ENCODE measurements at regions not wholly inside any gene's neighbourhood (a gene's known extent, or its start where the extent isn't known, plus 50 kb on each side); places are given as distances from the start of the nearest gene placed in this dataset.
"Not testable (repeated sequence)": the region's sequence is repeated elsewhere in the genome, so short reads cannot be mapped to it uniquely, and the experiment has no call there.

- intact Hi-C loops (cut with DNase I), result no loop called here
These were observed 769.0 kb upstream of the RGMB start for GRCh38 chr5:98004463-98004862.

GRCh38 chr5:98016771-98017170 is 756.7 kb upstream of the RGMB start:
- 64% methylated on average over 2 of the region's 2 CpGs for WGBS
- no peak for TF ChIP-seq CTCF (IDR thresholded peaks at IDR 0.05)
- TF ChIP-seq POLR2A (IDR thresholded peaks at IDR 0.05), result no peak
- TF ChIP-seq POLR2AphosphoS5 (IDR thresholded peaks at IDR 0.05), result no peak
- intact Hi-C loops (cut with DNase I), result no loop called here

More at GRCh38 chr5:98004463-98004862, 769.0 kb upstream of the RGMB start:
- TF ChIP-seq CTCF (IDR thresholded peaks at IDR 0.05) (no peak), POLR2A (IDR thresholded peaks at IDR 0.05) (no peak), POLR2AphosphoS5 (IDR thresholded peaks at IDR 0.05) (no peak)
- Histone ChIP-seq H3K4me1 (replicated peaks) (no peaks in the 10 kb centered on the region), H3K27ac (no peak overlapping the region), H3K4me3 (no peak overlapping the region), H3K9me3 (no peaks in the 10 kb centered on the region), H3K27me3 (replicated peaks; ENCODE audit: insufficient read depth) (no peaks in the 10 kb centered on the region), H3K36me3 (no peaks in the 10 kb centered on the region)
- WGBS, result 91% methylated on average over 3 of the region's 3 CpGs
- DNase-seq (ENCODE audit: low spot score), result no peak

DNA sequence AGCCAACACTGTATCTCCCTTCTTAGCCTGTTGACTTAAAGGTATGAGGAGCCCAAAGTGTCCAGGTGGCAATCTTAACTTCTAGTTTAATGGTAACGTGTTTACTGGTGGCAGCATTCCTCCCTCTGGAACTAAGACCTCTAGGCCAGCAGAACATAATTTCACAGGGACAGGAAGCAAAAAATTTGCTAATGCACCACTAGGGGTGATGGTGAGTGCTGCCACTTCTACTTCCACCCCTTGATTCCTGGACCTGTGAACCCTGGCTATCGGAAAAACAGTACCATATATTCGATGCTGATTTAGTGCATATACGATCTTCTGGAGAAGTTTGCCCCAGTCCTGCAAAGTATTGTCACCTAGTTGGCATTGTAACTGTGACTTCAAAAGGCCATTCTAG is 743.2 kb upstream of the RGMB start:
- H3K4me3 ChIP-seq; DNase-seq (ENCODE audit: low spot score); intact Hi-C loops (cut with DNase I); H3K27me3 ChIP-seq (replicated peaks; ENCODE audit: insufficient read depth); H3K27ac ChIP-seq; H3K4me1 ChIP-seq (replicated peaks); H3K36me3 ChIP-seq; H3K9me3 ChIP-seq: not testable (repeated sequence)
- 92% methylated on average over 4 of the region's 4 CpGs for WGBS

More at GRCh38 chr5:98016771-98017170, 756.7 kb upstream of the RGMB start:
- Histone ChIP-seq H3K27me3 (replicated peaks; ENCODE audit: insufficient read depth) (no peaks in the 10 kb centered on the region), H3K27ac (no peak overlapping the region), H3K4me1 (replicated peaks) (no peaks in the 10 kb centered on the region), H3K4me3 (no peak overlapping the region), H3K9me3 (no peaks in the 10 kb centered on the region), H3K36me3 (no peaks in the 10 kb centered on the region)
- no peak for DNase-seq (ENCODE audit: low spot score)

GRCh38 chr5:98031036-98031435 is 742.4 kb upstream of the RGMB start:
- intact Hi-C loops (cut with DNase I); H3K4me1 ChIP-seq (replicated peaks): not testable (repeated sequence)
- 94% methylated on average over 5 of the region's 5 CpGs for WGBS

DNA sequence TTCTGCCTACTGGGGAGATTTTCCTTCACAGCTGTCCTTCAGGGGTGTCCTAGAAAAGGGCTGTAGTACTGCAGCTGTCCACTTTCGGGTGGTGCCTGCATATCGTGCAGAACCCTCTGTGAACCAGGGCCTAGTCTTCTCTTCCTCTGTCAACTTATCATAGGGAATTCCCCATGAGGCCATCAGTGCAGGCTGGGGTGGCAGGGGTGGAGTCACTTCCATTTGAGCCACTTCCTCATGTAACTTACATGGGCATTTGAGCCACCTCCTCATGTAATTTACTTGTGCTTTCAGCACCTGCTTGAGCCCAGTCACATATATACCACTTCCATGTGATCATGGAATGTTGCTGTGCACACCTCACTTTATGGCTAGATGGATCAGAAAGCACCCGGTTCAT is 742.0 kb upstream of the RGMB start:
- no peak overlapping the region for H3K4me3 ChIP-seq
- H3K9me3 ChIP-seq, result no peaks in the 10 kb centered on the region
- no peaks in the 10 kb centered on the region for H3K36me3 ChIP-seq
- WGBS, result 90% methylated on average over 3 of the region's 3 CpGs
- no peaks in the 10 kb centered on the region for H3K27me3 ChIP-seq (replicated peaks; ENCODE audit: insufficient read depth)
- intact Hi-C loops (cut with DNase I), result no loop called here
- DNase-seq (ENCODE audit: low spot score), result no peak
- no peak overlapping the region for H3K27ac ChIP-seq
- H3K4me1 ChIP-seq (replicated peaks), result no peaks in the 10 kb centered on the region
- TF ChIP-seq POLR2AphosphoS5 (IDR thresholded peaks at IDR 0.05) (no peak), POLR2A (IDR thresholded peaks at IDR 0.05) (no peak)

More at GRCh38 chr5:98031036-98031435, 742.4 kb upstream of the RGMB start:
- not testable (repeated sequence) for H3K27ac ChIP-seq; H3K4me3 ChIP-seq; DNase-seq (ENCODE audit: low spot score); H3K27me3 ChIP-seq (replicated peaks; ENCODE audit: insufficient read depth); H3K36me3 ChIP-seq; H3K9me3 ChIP-seq

DNA sequence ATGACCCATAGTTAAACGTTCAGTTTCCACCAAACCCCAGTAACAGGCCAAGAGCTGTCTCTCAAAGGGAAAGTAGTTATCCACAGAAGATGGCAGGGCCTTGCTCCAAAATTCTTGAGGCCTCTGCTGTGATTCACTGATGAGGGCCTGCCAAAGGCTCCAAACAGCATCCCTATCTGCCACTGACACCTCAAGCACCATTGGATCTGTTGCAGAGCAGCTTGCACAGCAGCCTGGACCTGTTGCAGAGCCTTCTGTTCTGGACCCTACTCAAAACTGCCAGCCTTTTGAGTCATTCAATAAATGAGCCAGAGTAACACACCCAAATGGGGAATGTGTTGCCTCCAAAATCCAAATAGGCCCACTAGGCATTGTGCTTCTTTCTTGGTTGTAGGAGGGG is 741.5 kb upstream of the RGMB start:
- Histone ChIP-seq H3K27me3 (replicated peaks; ENCODE audit: insufficient read depth) (no peaks in the 10 kb centered on the region), H3K4me1 (replicated peaks) (no peaks in the 10 kb centered on the region), H3K27ac (no peak overlapping the region), H3K4me3 (no peak overlapping the region), H3K36me3 (no peaks in the 10 kb centered on the region), H3K9me3 (no peaks in the 10 kb centered on the region)
- TF ChIP-seq POLR2AphosphoS5 (IDR thresholded peaks at IDR 0.05) (no peak), POLR2A (IDR thresholded peaks at IDR 0.05) (no peak), CTCF (IDR thresholded peaks at IDR 0.05) (no peak)
- 75% methylated on average over 1 of the region's 1 CpG for WGBS
- no peak for DNase-seq (ENCODE audit: low spot score)
- intact Hi-C loops (cut with DNase I), result no loop called here
